Dedifferentiated amniotic fluid mesenchymal stem cell (primary cell): ENCODE measurements at regions not wholly inside any gene's neighbourhood (a gene's known extent, or its start where the extent isn't known, plus 50 kb on each side); places are given as distances from the start of the nearest gene placed in this dataset.
"Not testable (repeated sequence)": the region's sequence is repeated elsewhere in the genome, so short reads cannot be mapped to it uniquely, and the experiment has no call there.

Source experiments
- DNase-seq: peaks from one replicate; pipeline ENCODE4 v3.0.0-alpha.2; 2016; ENCODE audit errors: extremely low spot score

GRCh38 chr4:134624365-134624764 is 422.8 kb upstream of the PABPC4L start:
- DNase-seq, result no peak

GRCh38 chr4:134622626-134623575 is 421.3 kb upstream of the PABPC4L start:
- DNase-seq, result not testable (repeated sequence)

DNA sequence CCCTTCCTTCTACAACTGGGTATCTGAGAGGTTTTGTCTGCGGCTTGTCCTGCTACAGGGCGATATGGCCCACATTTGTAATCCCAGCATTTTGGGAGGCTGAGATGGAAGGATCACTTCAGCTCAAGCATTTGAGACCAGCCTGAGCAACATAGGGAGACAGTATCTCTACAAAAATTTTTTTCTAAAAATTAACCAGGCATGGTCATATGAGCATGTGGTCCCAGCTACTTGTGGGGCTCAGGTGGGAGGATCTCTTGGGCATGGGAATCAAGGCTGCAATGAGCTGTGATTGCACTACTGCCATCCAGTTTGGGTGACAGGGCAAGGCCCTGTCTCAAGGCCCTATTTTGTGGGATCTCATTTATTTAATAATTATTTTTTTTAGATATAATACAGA is 420.6 kb upstream of the PABPC4L start:
- no peak for DNase-seq

- not testable (repeated sequence) for DNase-seq
These were observed 420.1 kb upstream of the PABPC4L start for GRCh38 chr4:134621715-134622114.

GRCh38 chr4:134610956-134611355 is 409.4 kb upstream of the PABPC4L start:
- DNase-seq, result no peak

- DNase-seq, result no peak
These were observed 408.6 kb upstream of the PABPC4L start for GRCh38 chr4:134610172-134610571.

DNA sequence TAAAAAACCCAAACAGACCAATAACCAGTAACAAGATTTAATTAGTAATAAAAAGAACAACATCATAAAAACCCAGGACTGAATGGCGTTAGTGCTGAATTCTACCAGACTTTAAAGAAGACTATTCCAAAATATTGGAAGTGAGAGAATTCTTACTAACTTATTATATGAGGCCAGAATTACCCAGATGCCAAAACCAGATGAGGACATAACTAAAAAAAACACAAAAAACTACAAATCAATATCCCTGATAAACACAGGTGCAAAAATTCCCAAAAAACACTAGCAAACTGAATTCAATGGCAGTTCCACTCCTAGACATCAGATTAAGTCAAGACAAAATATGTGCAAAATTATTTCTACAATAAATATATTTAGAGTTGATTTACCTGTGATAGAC is 400.1 kb upstream of the PABPC4L start:
- DNase-seq, result no peak

DNA sequence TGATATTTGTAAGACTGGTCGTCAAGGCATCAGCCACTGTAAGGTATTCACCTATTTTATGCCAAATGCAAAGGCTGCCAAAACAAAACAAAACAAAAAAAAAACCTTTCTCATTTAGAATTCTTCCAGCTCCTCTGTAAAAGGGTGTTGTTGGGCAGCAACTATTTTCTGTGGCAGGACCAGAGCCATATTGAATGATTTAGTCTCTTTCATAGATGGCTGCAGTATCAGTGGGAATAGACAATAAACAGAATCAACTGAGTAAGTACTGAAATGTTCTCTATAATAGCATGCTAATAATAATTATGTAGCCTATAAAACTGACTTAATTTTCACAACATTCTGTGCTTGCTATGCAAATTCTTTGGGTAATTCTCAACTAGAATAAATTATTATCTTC is 389.7 kb upstream of the PABPC4L start:
- no peak for DNase-seq

DNA sequence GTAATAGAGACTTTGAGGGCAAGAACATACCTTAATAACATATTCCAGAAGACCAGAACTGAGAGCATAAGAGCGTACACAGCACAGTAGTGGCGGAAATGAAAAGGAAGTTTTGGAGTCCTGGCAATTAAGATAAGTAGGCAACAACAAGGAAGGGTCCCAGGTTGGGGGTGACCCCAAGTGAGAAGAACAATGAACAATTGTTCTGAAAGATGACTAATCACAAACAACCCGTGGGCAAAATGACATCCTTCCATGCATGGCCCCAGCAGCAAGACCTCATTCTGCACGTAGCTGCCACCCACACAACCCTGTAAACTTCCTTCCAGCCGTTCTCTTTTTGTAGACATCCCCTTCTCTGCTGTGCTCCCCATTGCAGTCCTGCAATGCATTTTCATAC is 384.4 kb upstream of the PABPC4L start:
- DNase-seq, result no peak

DNA sequence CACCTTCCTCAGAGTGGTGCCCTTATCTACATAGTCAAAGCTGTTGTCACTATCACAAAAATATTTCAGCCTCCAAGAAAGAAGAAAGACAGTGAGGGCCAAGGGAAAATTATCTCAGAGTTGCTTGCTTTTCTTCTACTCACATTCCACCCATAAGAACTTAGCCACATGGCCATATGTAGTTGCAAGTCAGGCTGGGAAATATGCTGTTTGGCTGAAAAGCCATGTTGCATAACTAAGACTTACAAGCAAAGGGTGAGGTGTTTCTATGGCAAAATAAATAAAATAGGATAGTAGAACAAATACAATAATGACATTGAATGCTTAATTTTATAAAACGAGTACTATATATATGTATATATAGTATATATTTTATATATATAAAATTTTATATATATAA is 365.9 kb upstream of the PABPC4L start:
- no peak for DNase-seq

DNA sequence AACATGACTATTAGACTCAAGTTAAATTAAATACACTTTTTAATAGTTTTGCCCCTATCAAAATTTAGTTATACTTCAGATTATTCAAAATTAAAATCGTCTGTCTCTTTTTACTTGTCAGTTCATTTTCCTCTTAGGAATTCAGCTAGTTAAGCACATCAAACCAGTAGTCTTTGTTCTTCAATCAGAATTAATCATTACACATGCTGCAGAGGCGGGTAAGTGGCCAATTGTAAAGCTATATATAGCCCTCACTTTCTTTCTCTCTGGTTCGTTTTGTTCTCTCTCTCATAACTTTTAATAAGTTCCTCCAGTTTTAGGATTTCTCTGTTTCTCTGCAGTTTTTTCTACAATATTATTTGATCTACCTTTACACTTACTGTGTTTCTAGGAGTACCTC is 359.1 kb upstream of the PABPC4L start:
- no peak for DNase-seq

- no peak for DNase-seq
These were observed 350.5 kb upstream of the PABPC4L start for GRCh38 chr4:134552063-134552462.

DNA sequence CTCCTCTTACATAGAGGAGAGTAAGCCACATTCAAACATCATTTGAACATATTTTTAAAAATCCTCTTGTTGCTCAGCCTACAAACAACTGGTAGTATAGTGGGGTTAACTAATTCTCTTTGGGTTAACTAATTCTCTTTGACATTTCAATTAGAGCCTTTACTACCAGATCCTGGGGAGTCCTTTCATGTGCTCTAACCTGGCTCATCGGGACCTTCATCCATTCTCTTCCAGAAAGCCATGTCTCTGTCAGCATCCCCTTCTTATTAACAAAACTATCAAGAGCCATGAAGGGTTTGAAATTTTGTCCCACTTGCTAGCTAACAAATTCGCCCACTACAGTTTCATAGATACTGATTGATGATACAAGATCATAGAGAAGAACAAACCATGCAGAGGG is 349.8 kb upstream of the PABPC4L start:
- no peak for DNase-seq

- DNase-seq, result no peak
These were observed 346.6 kb upstream of the PABPC4L start for GRCh38 chr4:134548052-134548628.

DNA sequence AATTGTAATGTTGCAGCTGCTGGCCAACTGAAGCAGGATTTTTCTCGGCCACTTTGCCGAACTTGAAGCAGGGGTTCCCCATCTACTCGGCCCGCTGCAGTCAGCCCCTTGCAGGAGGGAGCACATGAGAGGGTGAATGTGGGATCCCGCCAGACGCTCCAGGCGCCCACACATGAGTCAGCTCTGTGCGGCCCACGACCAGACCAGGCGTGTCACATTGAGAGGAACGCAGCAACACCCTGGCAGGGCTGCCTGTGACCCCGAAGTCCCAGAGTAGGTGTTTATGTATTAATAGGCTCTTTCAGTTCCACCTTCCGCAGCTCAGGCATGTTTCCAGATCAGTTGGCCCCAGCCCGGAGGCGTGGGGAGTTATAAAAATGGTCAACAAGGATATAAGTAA is 344.7 kb upstream of the PABPC4L start:
- no peak for DNase-seq

GRCh38 chr4:134544303-134544770 is 342.7 kb upstream of the PABPC4L start:
- DNase-seq, result peak; percentile 60

GRCh38 chr4:134540588-134540987 is 339.0 kb upstream of the PABPC4L start:
- no peak for DNase-seq

DNA sequence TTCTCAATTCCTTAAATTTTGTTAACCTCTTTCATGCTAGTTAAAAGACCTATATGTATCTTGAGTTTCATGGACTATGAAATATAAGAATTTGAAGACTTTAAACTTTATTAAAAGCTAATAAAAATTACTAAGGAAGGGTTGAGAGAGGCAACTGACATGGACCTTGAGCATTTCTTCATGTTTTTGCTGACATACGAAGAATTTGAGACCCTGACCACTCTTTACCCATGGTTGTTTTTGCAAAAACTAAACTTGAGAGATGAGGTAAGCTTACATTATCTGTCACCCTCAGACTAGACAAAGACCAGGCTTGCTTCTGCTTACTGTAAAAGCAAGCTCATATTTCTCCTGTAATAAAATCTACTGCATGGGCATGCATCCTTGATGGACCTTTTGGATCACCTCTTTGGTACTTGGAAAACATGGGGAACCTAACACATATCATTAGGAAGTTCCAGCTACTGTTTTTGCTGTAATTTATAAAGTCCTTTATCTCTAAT is 338.2 kb upstream of the PABPC4L start:
- no peak for DNase-seq

GRCh38 chr4:134537701-134538100 is 336.1 kb upstream of the PABPC4L start:
- DNase-seq, result no peak

DNA sequence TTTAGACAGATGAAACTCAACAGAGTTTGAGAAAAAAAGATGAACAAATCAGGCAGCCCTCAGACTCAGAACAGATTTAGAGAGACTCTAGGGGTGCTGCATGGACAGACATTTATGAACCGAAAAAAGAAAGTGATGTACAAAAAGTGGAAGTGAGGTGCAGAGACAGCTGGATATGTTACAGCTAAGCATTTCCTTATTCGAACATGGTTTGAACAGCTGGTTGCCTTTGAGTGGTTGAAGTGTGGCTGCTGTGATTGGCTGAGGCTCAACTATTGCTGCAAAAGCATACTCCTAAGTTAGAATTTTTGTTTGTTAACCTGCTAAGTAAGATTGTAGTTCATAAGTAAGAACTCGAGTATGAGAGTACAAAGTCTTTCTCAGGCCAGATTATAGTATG is 331.5 kb upstream of the PABPC4L start:
- DNase-seq, result no peak

- DNase-seq, result no peak
These were observed 329.4 kb upstream of the PABPC4L start for GRCh38 chr4:134531013-134531412.

- no peak for DNase-seq
These were observed 328.0 kb upstream of the PABPC4L start for GRCh38 chr4:134529629-134530028.
